SK-N-SH treated with all-trans-retinoic acid at 6 μM for 48 hours (cell line): ENCODE measurements at regions not wholly inside any gene's neighbourhood (a gene's known extent, or its start where the extent isn't known, plus 50 kb on each side); places are given as distances from the start of the nearest gene placed in this dataset.

Experiments used
- ATAC-seq: fragments of 200-7000 bp; cut with Tn5 transposase; 3 replicates; pipeline ENCODE4 v1.9.1; 2020; ENCODE audit warnings: mild to moderate bottlenecking, moderate library complexity
- ARNTL ChIP-seq: fragments of 450-650 bp; formaldehyde crosslinking; IDR thresholded peaks from 2 replicates; pipeline ENCODE4 v1.5.0; 2020; ENCODE audit warnings: low read depth, mild to moderate bottlenecking, moderate library complexity, borderline replicate concordance
- BACH2 ChIP-seq: fragments of 250-450 bp; sonication (Bioruptor Pico); IDR thresholded peaks from 2 replicates; pipeline ENCODE4 v1.9.0; 2021; ENCODE audit warnings: mild to moderate bottlenecking, borderline replicate concordance
- CSDC2 ChIP-seq: fragments of 250-450 bp; sonication (Bioruptor Pico); IDR thresholded peaks from 2 replicates; pipeline ENCODE4 v1.5.0; 2020; ENCODE audit warnings: mild to moderate bottlenecking, moderate library complexity
- CSRNP3 ChIP-seq: fragments of 250-450 bp; sonication (Bioruptor Pico); IDR thresholded peaks from 2 replicates; pipeline ENCODE4 v1.5.1; 2021; ENCODE audit warnings: mild to moderate bottlenecking, moderate library complexity
- ESRRG ChIP-seq: fragments of 250-450 bp; sonication (Bioruptor Pico); IDR thresholded peaks from 2 replicates; pipeline ENCODE4 v1.6.1; 2021; ENCODE audit warnings: mild to moderate bottlenecking
- GLIS3 ChIP-seq: fragments of 250-450 bp; sonication (Bioruptor Pico); IDR thresholded peaks from 2 replicates; pipeline ENCODE4 v1.5.0; 2020; ENCODE audit warnings: mild to moderate bottlenecking, moderate library complexity
- ISL1 ChIP-seq: fragments of 250-450 bp; sonication (Bioruptor Pico); IDR thresholded peaks from 2 replicates; pipeline ENCODE4 v2.1.2; 2022; ENCODE audit warnings: mild to moderate bottlenecking, moderate library complexity
- OSR1 ChIP-seq: fragments of 250-450 bp; sonication (Bioruptor Pico); IDR thresholded peaks from 2 replicates; pipeline ENCODE4 v1.8.0; 2022; ENCODE audit warnings: moderate library complexity, mild to moderate bottlenecking, inconsistent platforms
- PATZ1 ChIP-seq: fragments of 250-450 bp; sonication (Bioruptor Pico); IDR thresholded peaks from 2 replicates; pipeline ENCODE4 v1.8.0; 2020; ENCODE audit warnings: mild to moderate bottlenecking, moderate library complexity, borderline replicate concordance
- PPARA ChIP-seq: fragments of 250-450 bp; sonication (Bioruptor Pico); IDR thresholded peaks from 2 replicates; pipeline ENCODE4 v1.5.0; 2020; ENCODE audit warnings: mild to moderate bottlenecking, borderline replicate concordance
- RARB ChIP-seq: fragments of 250-450 bp; sonication (Bioruptor Pico); IDR thresholded peaks from 2 replicates; pipeline ENCODE4 v1.8.0; 2021; ENCODE audit warnings: mild to moderate bottlenecking, moderate library complexity
- SNAI2 ChIP-seq: fragments of 250-450 bp; sonication (Bioruptor Pico); IDR thresholded peaks from 2 replicates; pipeline ENCODE4 v1.5.0; 2020; ENCODE audit warnings: mild to moderate bottlenecking, moderate library complexity
- TOX ChIP-seq: fragments of 250-450 bp; sonication (Bioruptor Pico); IDR thresholded peaks from 2 replicates; pipeline ENCODE4 v1.8.0; 2021; ENCODE audit warnings: mild to moderate bottlenecking, moderate library complexity, borderline replicate concordance
- ZC3H10 ChIP-seq: fragments of 250-450 bp; sonication (Bioruptor Pico); IDR thresholded peaks from 2 replicates; pipeline ENCODE4 v1.5.1; 2021; ENCODE audit warnings: mild to moderate bottlenecking, moderate library complexity
- ZFP3 ChIP-seq: fragments of 250-450 bp; sonication (Bioruptor Pico); IDR thresholded peaks from 2 replicates; pipeline ENCODE4 v1.5.0; 2020; ENCODE audit warnings: mild to moderate bottlenecking, moderate library complexity
- ZFP30 ChIP-seq: fragments of 450-650 bp; formaldehyde crosslinking; IDR thresholded peaks from 2 replicates; pipeline ENCODE4 v1.5.0; 2022; ENCODE audit warnings: mild to moderate bottlenecking, moderate library complexity
- ZNF565 ChIP-seq: fragments of 450-650 bp; formaldehyde crosslinking; conservative IDR thresholded peaks from 2 replicates; pipeline ENCODE4 v1.5.0; 2020; ENCODE audit warnings: low read depth, mild to moderate bottlenecking, moderate library complexity
- ZNF8 ChIP-seq: fragments of 450-650 bp; formaldehyde crosslinking; IDR thresholded peaks from 2 replicates; pipeline ENCODE4 v1.5.0; 2020; ENCODE audit warnings: mild to moderate bottlenecking, moderate library complexity
- TF ChIP-seq, protein P1 (sequence below): fragments of 250-450 bp; sonication (Bioruptor Pico); IDR thresholded peaks from 2 replicates; pipeline ENCODE4 v1.5.1; 2020; ENCODE audit warnings: low read depth, mild to moderate bottlenecking, moderate library complexity
- TF ChIP-seq, protein P2 (sequence below): fragments of 250-450 bp; sonication (Bioruptor Pico); IDR thresholded peaks from 2 replicates; pipeline ENCODE4 v1.5.0; 2020; ENCODE audit warnings: mild to moderate bottlenecking, moderate library complexity
- TF ChIP-seq, protein P3 (sequence below): fragments of 250-450 bp; sonication (Bioruptor Pico); IDR thresholded peaks from 2 replicates; pipeline ENCODE4 v1.8.0; 2021; ENCODE audit warnings: low read depth, mild to moderate bottlenecking, moderate library complexity, borderline replicate concordance

GRCh38 chr21:36218691-36219090, 62.1 kb downstream of the DOP1B start:
- ATAC-seq, result no peak
- TF ChIP-seq CSRNP3 (CRISPR knock-in tag), result no peak
- TF ChIP-seq, protein P1, sequence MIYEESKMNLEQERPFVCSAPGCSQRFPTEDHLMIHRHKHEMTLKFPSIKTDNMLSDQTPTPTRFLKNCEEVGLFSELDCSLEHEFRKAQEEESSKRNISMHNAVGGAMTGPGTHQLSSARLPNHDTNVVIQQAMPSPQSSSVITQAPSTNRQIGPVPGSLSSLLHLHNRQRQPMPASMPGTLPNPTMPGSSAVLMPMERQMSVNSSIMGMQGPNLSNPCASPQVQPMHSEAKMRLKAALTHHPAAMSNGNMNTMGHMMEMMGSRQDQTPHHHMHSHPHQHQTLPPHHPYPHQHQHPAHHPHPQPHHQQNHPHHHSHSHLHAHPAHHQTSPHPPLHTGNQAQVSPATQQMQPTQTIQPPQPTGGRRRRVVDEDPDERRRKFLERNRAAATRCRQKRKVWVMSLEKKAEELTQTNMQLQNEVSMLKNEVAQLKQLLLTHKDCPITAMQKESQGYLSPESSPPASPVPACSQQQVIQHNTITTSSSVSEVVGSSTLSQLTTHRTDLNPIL (CRISPR knock-in tag), result no peak
- TF ChIP-seq CSDC2 (CRISPR knock-in tag), result no peak
- no peak for TF ChIP-seq ZFP3 (CRISPR knock-in tag)
- TF ChIP-seq ZNF565 (CRISPR knock-in tag), result no peak
- no peak for TF ChIP-seq TOX (CRISPR knock-in tag)
- TF ChIP-seq, protein P2, sequence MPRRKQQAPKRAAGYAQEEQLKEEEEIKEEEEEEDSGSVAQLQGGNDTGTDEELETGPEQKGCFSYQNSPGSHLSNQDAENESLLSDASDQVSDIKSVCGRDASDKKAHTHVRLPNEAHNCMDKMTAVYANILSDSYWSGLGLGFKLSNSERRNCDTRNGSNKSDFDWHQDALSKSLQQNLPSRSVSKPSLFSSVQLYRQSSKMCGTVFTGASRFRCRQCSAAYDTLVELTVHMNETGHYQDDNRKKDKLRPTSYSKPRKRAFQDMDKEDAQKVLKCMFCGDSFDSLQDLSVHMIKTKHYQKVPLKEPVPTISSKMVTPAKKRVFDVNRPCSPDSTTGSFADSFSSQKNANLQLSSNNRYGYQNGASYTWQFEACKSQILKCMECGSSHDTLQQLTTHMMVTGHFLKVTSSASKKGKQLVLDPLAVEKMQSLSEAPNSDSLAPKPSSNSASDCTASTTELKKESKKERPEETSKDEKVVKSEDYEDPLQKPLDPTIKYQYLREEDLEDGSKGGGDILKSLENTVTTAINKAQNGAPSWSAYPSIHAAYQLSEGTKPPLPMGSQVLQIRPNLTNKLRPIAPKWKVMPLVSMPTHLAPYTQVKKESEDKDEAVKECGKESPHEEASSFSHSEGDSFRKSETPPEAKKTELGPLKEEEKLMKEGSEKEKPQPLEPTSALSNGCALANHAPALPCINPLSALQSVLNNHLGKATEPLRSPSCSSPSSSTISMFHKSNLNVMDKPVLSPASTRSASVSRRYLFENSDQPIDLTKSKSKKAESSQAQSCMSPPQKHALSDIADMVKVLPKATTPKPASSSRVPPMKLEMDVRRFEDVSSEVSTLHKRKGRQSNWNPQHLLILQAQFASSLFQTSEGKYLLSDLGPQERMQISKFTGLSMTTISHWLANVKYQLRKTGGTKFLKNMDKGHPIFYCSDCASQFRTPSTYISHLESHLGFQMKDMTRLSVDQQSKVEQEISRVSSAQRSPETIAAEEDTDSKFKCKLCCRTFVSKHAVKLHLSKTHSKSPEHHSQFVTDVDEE (CRISPR knock-in tag), result no peak
- TF ChIP-seq OSR1, result no peak
- no peak for TF ChIP-seq ISL1
- TF ChIP-seq PPARA, result no peak
- TF ChIP-seq ESRRG (CRISPR knock-in tag), result no peak
- no peak for TF ChIP-seq ZC3H10 (CRISPR knock-in tag)
- TF ChIP-seq PATZ1 (CRISPR knock-in tag), result no peak
- no peak for TF ChIP-seq BACH2 (CRISPR knock-in tag)

DNA sequence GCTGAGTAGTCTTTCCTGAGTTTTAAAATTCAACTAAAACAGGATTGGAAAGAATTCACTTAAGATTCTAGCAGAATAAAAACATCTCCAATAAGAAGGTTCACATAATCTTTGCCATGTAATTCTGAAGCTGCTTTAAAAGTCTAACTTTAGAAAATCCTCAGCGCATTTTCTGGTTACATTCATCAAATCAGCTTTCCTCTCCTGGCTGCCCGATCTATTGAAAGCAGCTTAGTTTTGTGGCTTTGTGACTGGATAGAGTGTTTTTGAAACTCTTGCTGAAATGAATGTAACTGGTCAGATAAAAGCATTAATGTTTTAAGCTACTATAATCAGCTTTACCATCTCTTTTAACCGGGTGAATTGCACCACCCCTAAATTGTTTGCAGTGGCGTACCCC, 66.8 kb downstream of the DOP1B start:
- no peak for TF ChIP-seq ZC3H10 (CRISPR knock-in tag)
- TF ChIP-seq, protein P2 (CRISPR knock-in tag), result no peak
- TF ChIP-seq CSRNP3 (CRISPR knock-in tag), result no peak
- TF ChIP-seq, protein P3, sequence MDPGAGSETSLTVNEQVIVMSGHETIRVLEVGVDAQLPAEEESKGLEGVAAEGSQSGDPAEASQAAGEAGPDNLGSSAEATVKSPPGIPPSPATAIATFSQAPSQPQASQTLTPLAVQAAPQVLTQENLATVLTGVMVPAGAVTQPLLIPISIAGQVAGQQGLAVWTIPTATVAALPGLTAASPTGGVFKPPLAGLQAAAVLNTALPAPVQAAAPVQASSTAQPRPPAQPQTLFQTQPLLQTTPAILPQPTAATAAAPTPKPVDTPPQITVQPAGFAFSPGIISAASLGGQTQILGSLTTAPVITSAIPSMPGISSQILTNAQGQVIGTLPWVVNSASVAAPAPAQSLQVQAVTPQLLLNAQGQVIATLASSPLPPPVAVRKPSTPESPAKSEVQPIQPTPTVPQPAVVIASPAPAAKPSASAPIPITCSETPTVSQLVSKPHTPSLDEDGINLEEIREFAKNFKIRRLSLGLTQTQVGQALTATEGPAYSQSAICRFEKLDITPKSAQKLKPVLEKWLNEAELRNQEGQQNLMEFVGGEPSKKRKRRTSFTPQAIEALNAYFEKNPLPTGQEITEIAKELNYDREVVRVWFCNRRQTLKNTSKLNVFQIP, result no peak
- no peak for TF ChIP-seq ARNTL (CRISPR knock-in tag)
- no peak for TF ChIP-seq RARB (CRISPR knock-in tag)
- no peak for TF ChIP-seq ZFP30 (CRISPR knock-in tag)
- no peak for TF ChIP-seq ZNF565 (CRISPR knock-in tag)
- no peak for TF ChIP-seq ESRRG (CRISPR knock-in tag)
- no peak for TF ChIP-seq ZNF8
- no peak for TF ChIP-seq GLIS3
- TF ChIP-seq BACH2 (CRISPR knock-in tag), result no peak
- no peak for TF ChIP-seq SNAI2 (CRISPR knock-in tag)
- no peak for TF ChIP-seq OSR1
- no peak for TF ChIP-seq PATZ1 (CRISPR knock-in tag)
- no peak for ATAC-seq
